GM23338 (cell line): ENCODE measurements at regions not wholly inside any gene's neighbourhood (a gene's known extent, or its start where the extent isn't known, plus 50 kb on each side); places are given as distances from the start of the nearest gene placed in this dataset.

Experiments
- CREB1 ChIP-seq: fragments of 250-450 bp; sonication (Bioruptor Pico); IDR thresholded peaks from 2 replicates; pipeline ENCODE4 v1.5.0; 2020; ENCODE audit warnings: low read depth, mild to moderate bottlenecking, moderate library complexity
- CTCF ChIP-seq, 2 experiments: fragments of 200-600 bp in 1 of 2; sonication (generic) in 1 of 2; conservative IDR thresholded peaks; 2 replicates each; pipeline versions ENCODE4 v1.5.1 to v1.6.1; 2016 to 2017; ENCODE audit warnings: antibody characterized with exemption in 2 of 2, low read depth in 2 of 2, mild to moderate bottlenecking in 2 of 2, moderate library complexity in 1 of 2
- EZH2phosphoT487 ChIP-seq: fragments of 200-600 bp; sonication (generic); IDR thresholded peaks from one replicate; pipeline ENCODE4 v1.8.1; 2018; ENCODE audit warnings: antibody characterized with exemption; ENCODE audit not compliant: unreplicated experiment
- JUNB ChIP-seq: IDR thresholded peaks from one replicate; pipeline ENCODE4 v1.6.1; 2016; ENCODE audit warnings: antibody characterized with exemption; ENCODE audit not compliant: unreplicated experiment

DNA sequence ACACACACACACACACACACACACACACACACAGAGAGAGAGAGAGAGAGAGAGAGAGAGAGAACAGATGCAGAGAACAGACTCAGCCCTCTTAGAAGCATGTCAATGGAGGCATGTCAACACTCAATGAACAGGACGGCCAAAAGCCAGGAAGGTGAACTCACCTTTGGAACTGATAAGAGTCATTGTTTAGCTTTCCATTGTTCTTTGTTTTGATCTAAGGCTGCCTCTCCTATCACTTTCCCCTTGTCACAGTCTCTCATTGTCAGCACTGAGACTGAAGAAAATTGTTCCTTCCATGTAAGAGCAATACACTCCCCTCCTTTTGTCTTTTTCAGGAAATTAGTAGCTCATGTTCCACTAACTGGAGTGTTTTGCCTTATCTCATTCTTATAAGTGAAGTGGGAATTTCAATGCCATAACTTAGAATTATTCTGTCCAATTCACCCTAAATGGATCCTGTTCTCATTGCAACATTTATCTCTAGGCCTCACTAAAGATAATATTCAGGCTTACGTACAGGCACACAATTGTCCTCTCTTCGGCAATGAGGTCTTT is 218.0 kb downstream of the DUSP6 start:
- no peak for TF ChIP-seq CTCF (conservative IDR thresholded peaks at IDR 0.05; ENCODE audit: low read depth in 2 of 2)
- TF ChIP-seq EZH2phosphoT487: no peak
- TF ChIP-seq JUNB: no peak
- no peak for TF ChIP-seq CREB1
